ENCODE measurements at regions not wholly inside any gene's neighbourhood (a gene's known extent, or its start where the extent isn't known, plus 50 kb on each side); places are given as distances from the start of the nearest gene placed in this dataset.

- Histone ChIP-seq H3K4me2 (ENCODE audit: low read depth, low read length) (no peak overlapping the region), H3K4me3 (replicated peaks in 1 of 3; ENCODE audit: insufficient read depth in 1 of 3, low read depth in 2 of 3, low read length in 3 of 3) (no peak overlapping the region), H3K36me3 (replicated peaks in 1 of 2; ENCODE audit: control insufficient read depth in 1 of 2, insufficient read depth in 2 of 2, low read length in 2 of 2) (no peaks in the 10 kb centered on the region), H2AFZ (ENCODE audit: low read length) (no peak overlapping the region), H3K27ac (ENCODE audit: extremely low read length, insufficient read depth, low read length) (no peak overlapping the region), H3K27me3 (ENCODE audit: control insufficient read depth in 1 of 2, insufficient read depth in 2 of 2, low read length in 2 of 2) (no peaks in the 10 kb centered on the region), H3K79me2 (ENCODE audit: insufficient read depth, low read length) (no peaks in the 10 kb centered on the region), H3K9me3 (ENCODE audit: low read length) (no peaks in the 10 kb centered on the region), H3K9ac (ENCODE audit: insufficient read depth, low read depth, low read length) (no peak overlapping the region), H4K20me1 (ENCODE audit: insufficient read depth, low read length) (no peaks in the 10 kb centered on the region), H3K4me1 (ENCODE audit: insufficient read depth, low read length) (no peaks in the 10 kb centered on the region)
- ChIA-PET CTCF (ENCODE audit: low intra/inter-chr PET ratio, low total read pairs) (no interaction called here), POLR2A (no interaction called here)
- intact Hi-C loops (cut with micrococcal nuclease; ENCODE audit: unreplicated experiment) (no loop called here), in situ Hi-C loops (cut with HindIII; ENCODE audit: extremely low pct_ligation_motif_present, low pct_unique_long_range_greater_than_20kb) (no loop called here)
- ATAC-seq (no peak), DNase-seq (ENCODE audit: low spot score) (no peak), FAIRE-seq (no peak)
- no TSS peak for BruUV-seq (replicated peaks)
- 80% methylated on average over 3 of the region's 7 CpGs for WGBS (ENCODE audit: low lambda C conversion rate)
- TF ChIP-seq CBX2 (IDR thresholded peaks at IDR 0.05; ENCODE audit: low read depth, low read length) (no peak), CBX2 (CRISPR knock-in tag; IDR thresholded peaks at IDR 0.05; ENCODE audit: low read depth) (no peak), ZNF749 (CRISPR knock-in tag; IDR thresholded peaks at IDR 0.05; ENCODE audit: borderline replicate concordance) (no peak), ZBTB40 (IDR thresholded peaks at IDR 0.05) (no peak), ZBTB40 (CRISPR knock-in tag; IDR thresholded peaks at IDR 0.05) (no peak), TEAD3 (CRISPR knock-in tag; optimal IDR thresholded peaks at IDR 0.05; ENCODE audit: borderline replicate concordance) (no peak), ZSCAN30 (CRISPR knock-in tag; IDR thresholded peaks at IDR 0.05) (no peak), PATZ1 (CRISPR knock-in tag; IDR thresholded peaks at IDR 0.05) (no peak), PHB2 (IDR thresholded peaks at IDR 0.05; ENCODE audit: partially characterized antibody) (no peak), IRF9 (CRISPR knock-in tag; IDR thresholded peaks at IDR 0.05; ENCODE audit: borderline replicate concordance) (no peak), ZNF768 (CRISPR knock-in tag; IDR thresholded peaks at IDR 0.05) (no peak), SUZ12 (IDR thresholded peaks at IDR 0.05; ENCODE audit: low read depth, low read length) (no peak)
Observed at GRCh38 chrY:9124623-9125022, 212.6 kb upstream of the TSPY4 start.

Measured in HepG2 (cell line).